Sigmoid colon (tissue), 6 donors: ENCODE measurements at regions not wholly inside any gene's neighbourhood (a gene's known extent, or its start where the extent isn't known, plus 50 kb on each side); places are given as distances from the start of the nearest gene placed in this dataset.

Experiments used
- DNase-seq: peaks from one replicate; pipeline ENCODE4 v3.0.0-alpha.2; 2019
- H3K27ac ChIP-seq, 4 donors: fragments of 200-600 bp; sonication (generic); one replicate each; pipeline ENCODE4 v1.5.1; 2016 to 2019; ENCODE audit warnings: mild to moderate bottlenecking in 1 of 4
- H3K27me3 ChIP-seq, 3 donors: fragments of 200-600 bp; sonication (generic); one replicate each; pipeline ENCODE4 v1.5.1; 2019; ENCODE audit warnings: mild to moderate bottlenecking in 1 of 3
- H3K36me3 ChIP-seq, 4 donors: fragments of 200-600 bp; sonication (generic); one replicate each; pipeline ENCODE4 v1.5.1; 2016 to 2019
- H3K4me1 ChIP-seq, 4 donors: fragments of 200-600 bp; sonication (generic); one replicate each; pipeline ENCODE4 v1.5.1; 2017 to 2019
- H3K4me3 ChIP-seq, 4 donors: fragments of 200-600 bp; sonication (generic); one replicate each; pipeline ENCODE4 v1.5.1; 2017 to 2019; ENCODE audit warnings: mild to moderate bottlenecking in 2 of 4, moderate library complexity in 1 of 4
- H3K9me3 ChIP-seq, 4 donors: fragments of 200-600 bp in 3 of 4; sonication (generic) in 3 of 4; one replicate each; pipeline versions ENCODE4 v1.5.1 to v1.6.1; 2013 to 2019
- EP300 ChIP-seq, 4 donors: sonication (generic); formaldehyde crosslinking; IDR thresholded peaks; one replicate each; pipeline ENCODE4 v1.6.1; 2017; ENCODE audit warnings: antibody characterized with exemption in 4 of 4
- POLR2A ChIP-seq, 2 donors: fragments of 450-650 bp; IDR thresholded peaks; one replicate each; pipeline ENCODE4 v1.6.1; 2016; ENCODE audit warnings: antibody characterized with exemption in 2 of 2, mild to moderate bottlenecking in 2 of 2, moderate library complexity in 2 of 2
- POLR2AphosphoS5 ChIP-seq, 4 donors: sonication (generic); formaldehyde crosslinking; IDR thresholded peaks; one replicate each; pipeline ENCODE4 v1.6.1; 2017; ENCODE audit warnings: antibody characterized with exemption in 4 of 4
- WGBS, 2 donors: extraction: QIAGEN DNeasy Blood & Tissue Kit; methylation state at CpG; one replicate each; pipeline ENCODE4 v1.1.7; 2013; 5-methylcytosine and 5-hydroxymethylcytosine counted together
- intact Hi-C: fragments of 100-400 bp; cut with DNase I; formaldehyde crosslinking; loops from one replicate; pipeline ENCODE4 v1.15.1; 2023
- TF ChIP-seq, protein P1 (sequence below), 4 experiments: fragments of 450-650 bp in 3 of 4; fragments of 200-600 bp in 1 of 4; IDR thresholded peaks; one replicate each; pipeline ENCODE4 v1.5.1; 2016 to 2019; ENCODE audit warnings: antibody characterized with exemption in 4 of 4, mild to moderate bottlenecking in 3 of 4, moderate library complexity in 2 of 4
- donor health status: healthy with polysubstance abuse.
- donor health status: healthy.

DNA sequence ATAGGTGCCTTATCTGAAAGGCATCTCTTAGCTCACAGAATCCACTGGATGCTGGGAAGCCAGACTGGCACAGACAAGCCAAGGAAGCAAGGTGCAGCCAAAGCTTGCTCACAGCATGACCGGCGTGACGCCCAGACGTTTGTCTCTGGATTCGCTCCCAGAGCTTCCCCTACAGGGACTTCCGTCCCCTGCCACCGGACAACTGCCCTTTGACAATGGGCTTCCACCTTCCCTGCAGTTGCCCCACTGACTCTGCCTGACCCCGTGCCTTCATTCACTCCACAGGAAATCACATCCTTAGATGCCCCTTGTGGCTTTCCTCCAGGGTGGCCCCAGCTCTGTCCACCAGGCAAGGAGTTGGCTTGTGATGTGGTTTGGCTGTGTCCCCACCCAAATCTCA, 94.8 kb upstream of the CDH4 start:
- Histone ChIP-seq H3K36me3 (no peaks in the 10 kb centered on the region), H3K4me1 (no peaks in the 10 kb centered on the region), H3K27me3 (no peaks in the 10 kb centered on the region), H3K9me3 (no peaks in the 10 kb centered on the region), H3K4me3 (no peak overlapping the region), H3K27ac (no peak overlapping the region)
- intact Hi-C loops = no loop called here
- 93% methylated on average over 8 of the region's 8 CpGs for WGBS, 2 donors
- DNase-seq = no peak
- TF ChIP-seq POLR2A (IDR thresholded peaks at IDR 0.05) (no peak), EP300 (IDR thresholded peaks at IDR 0.05) (no peak), POLR2AphosphoS5 (IDR thresholded peaks at IDR 0.05) (no peak)
- TF ChIP-seq, protein P1, sequence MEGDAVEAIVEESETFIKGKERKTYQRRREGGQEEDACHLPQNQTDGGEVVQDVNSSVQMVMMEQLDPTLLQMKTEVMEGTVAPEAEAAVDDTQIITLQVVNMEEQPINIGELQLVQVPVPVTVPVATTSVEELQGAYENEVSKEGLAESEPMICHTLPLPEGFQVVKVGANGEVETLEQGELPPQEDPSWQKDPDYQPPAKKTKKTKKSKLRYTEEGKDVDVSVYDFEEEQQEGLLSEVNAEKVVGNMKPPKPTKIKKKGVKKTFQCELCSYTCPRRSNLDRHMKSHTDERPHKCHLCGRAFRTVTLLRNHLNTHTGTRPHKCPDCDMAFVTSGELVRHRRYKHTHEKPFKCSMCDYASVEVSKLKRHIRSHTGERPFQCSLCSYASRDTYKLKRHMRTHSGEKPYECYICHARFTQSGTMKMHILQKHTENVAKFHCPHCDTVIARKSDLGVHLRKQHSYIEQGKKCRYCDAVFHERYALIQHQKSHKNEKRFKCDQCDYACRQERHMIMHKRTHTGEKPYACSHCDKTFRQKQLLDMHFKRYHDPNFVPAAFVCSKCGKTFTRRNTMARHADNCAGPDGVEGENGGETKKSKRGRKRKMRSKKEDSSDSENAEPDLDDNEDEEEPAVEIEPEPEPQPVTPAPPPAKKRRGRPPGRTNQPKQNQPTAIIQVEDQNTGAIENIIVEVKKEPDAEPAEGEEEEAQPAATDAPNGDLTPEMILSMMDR (IDR thresholded peaks at IDR 0.05) = no peak

- TF ChIP-seq POLR2A (IDR thresholded peaks at IDR 0.05) = no peak
- no peak for TF ChIP-seq POLR2AphosphoS5 (IDR thresholded peaks at IDR 0.05)
- WGBS, 2 donors = 49 to 60% methylated on average over 17 of the region's 17 CpGs
- no peaks in the 10 kb centered on the region for H3K27me3 ChIP-seq
- H3K4me1 ChIP-seq = no peaks in the 10 kb centered on the region
- intact Hi-C loops = no loop called here
- no peaks in the 10 kb centered on the region for H3K9me3 ChIP-seq
- H3K27ac ChIP-seq = no peak overlapping the region
- no peaks in the 10 kb centered on the region for H3K36me3 ChIP-seq
- H3K4me3 ChIP-seq = no peak overlapping the region
- no peak for DNase-seq
Observed at GRCh38 chr20:61159957-61160686, 91.9 kb upstream of the CDH4 start.

- TF ChIP-seq POLR2A (IDR thresholded peaks at IDR 0.05) (no peak), EP300 (IDR thresholded peaks at IDR 0.05) (no peak), POLR2AphosphoS5 (IDR thresholded peaks at IDR 0.05) (no peak)
- TF ChIP-seq, protein P1 (IDR thresholded peaks at IDR 0.05) = no peak
- Histone ChIP-seq H3K4me1 (no peaks in the 10 kb centered on the region), H3K36me3 (no peaks in the 10 kb centered on the region), H3K9me3 (no peaks in the 10 kb centered on the region), H3K27me3 (peaks cover 0 to 5% (median 0%) of the 10 kb centered on the region in 3 donors), H3K4me3 (no peak overlapping the region), H3K27ac (no peak overlapping the region)
- 53 to 79% methylated on average over 8 of the region's 8 CpGs for WGBS, 2 donors
- no peak for DNase-seq
- intact Hi-C loops = no loop called here
Observed at GRCh38 chr20:61161726-61162390, 90.2 kb upstream of the CDH4 start.

DNA sequence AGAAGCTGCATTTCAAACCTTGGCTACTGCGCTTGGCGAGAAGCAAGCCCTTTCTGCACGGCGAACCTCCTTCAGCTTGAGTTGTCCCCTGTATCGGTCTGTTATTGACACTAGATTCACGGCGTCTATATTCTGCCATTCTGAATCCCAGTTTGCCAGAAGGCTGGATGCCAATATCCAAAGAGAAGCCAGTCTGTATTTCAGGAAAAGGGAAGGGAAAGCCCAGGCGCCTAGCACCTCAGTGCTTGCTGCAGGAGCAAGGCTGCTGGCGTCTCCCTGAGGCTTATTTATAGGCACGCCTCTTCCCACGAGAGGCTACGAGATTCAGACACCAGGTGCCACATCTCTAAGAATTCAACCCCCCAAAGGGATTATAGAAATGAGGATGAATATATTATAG, 89.6 kb upstream of the CDH4 start:
- no peak for DNase-seq
- Histone ChIP-seq H3K9me3 (no peaks in the 10 kb centered on the region), H3K27me3 (peaks cover 0 to 5% (median 0%) of the 10 kb centered on the region in 3 donors), H3K4me3 (no peak overlapping the region), H3K27ac (no peak overlapping the region), H3K4me1 (no peaks in the 10 kb centered on the region), H3K36me3 (no peaks in the 10 kb centered on the region)
- no peak for TF ChIP-seq POLR2A (IDR thresholded peaks at IDR 0.05)
- no peak for TF ChIP-seq POLR2AphosphoS5 (IDR thresholded peaks at IDR 0.05)
- no peak for TF ChIP-seq EP300 (IDR thresholded peaks at IDR 0.05)
- TF ChIP-seq, protein P1 (IDR thresholded peaks at IDR 0.05) = no peak
- WGBS, 2 donors = 71 to 80% methylated on average over 12 of the region's 12 CpGs
- intact Hi-C loops = no loop called here

DNA sequence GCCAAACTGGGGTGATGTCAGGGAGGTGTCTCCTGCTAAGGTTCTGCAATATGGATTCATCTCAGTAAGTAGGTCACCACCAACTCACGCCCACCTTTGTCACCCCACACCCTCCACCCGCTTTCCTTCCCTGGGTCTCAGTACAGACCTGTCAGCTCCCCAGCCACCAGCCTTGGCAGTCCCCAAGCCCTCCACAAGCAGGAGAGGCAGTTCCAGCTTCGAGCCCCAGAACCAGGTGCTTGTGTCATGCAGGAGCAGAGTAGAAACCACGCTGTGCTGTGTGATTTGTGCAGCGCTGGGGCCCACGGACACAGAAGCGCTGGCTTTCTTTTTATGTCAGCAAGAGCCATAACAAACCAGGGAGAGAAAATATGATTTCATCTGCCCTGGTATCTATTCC, 89.0 kb upstream of the CDH4 start:
- no peak for TF ChIP-seq POLR2AphosphoS5 (IDR thresholded peaks at IDR 0.05)
- TF ChIP-seq, protein P1 (IDR thresholded peaks at IDR 0.05) = no peak
- no peak for TF ChIP-seq POLR2A (IDR thresholded peaks at IDR 0.05)
- TF ChIP-seq EP300 (IDR thresholded peaks at IDR 0.05) = no peak
- Histone ChIP-seq H3K36me3 (no peaks in the 10 kb centered on the region), H3K9me3 (no peaks in the 10 kb centered on the region), H3K4me1 (no peaks in the 10 kb centered on the region), H3K27me3 (peaks cover 0 to 10% (median 0%) of the 10 kb centered on the region in 3 donors), H3K4me3 (no peak overlapping the region), H3K27ac (no peak overlapping the region)
- WGBS, 2 donors = 69 to 78% methylated on average over 7 of the region's 7 CpGs
- DNase-seq = no peak
- intact Hi-C loops = no loop called here
